RWPE1 (cell line): ENCODE measurements at regions not wholly inside any gene's neighbourhood (a gene's known extent, or its start where the extent isn't known, plus 50 kb on each side); places are given as distances from the start of the nearest gene placed in this dataset.

Experiments used
- CTCF ChIA-PET: fragments of 350-600 bp; sonication (Branson Sonifier 250); formaldehyde crosslinking; extraction: SDS; loops from one replicate; lab custom pipeline; 2021; lab: Yijun Ruan, JAX
- POLR2A ChIA-PET: fragments of 400-600 bp; formaldehyde crosslinking; extraction: SDS; loops from one replicate; lab custom pipeline; 2020; ENCODE audit warnings: antibody characterized with exemption; ENCODE audit not compliant: low non-redundant PET; lab: Yijun Ruan, JAX
- DNase-seq: peaks from one replicate; pipeline ENCODE4 v3.0.0; 2012; ENCODE audit warnings: low spot score
- H3K27ac ChIP-seq: fragments of 450-650 bp; 2 replicates; pipeline ENCODE4 v1.5.1; 2017
- TF ChIP-seq, protein P1 (sequence below): fragments of 450-650 bp; conservative IDR thresholded peaks from 2 replicates; pipeline ENCODE4 v1.5.1; 2017; ENCODE audit warnings: low read depth, mild to moderate bottlenecking

- no peak overlapping the region for H3K27ac ChIP-seq
- no peak for DNase-seq
- ChIA-PET POLR2A (no interaction called here), CTCF (no interaction called here)
- TF ChIP-seq, protein P1, sequence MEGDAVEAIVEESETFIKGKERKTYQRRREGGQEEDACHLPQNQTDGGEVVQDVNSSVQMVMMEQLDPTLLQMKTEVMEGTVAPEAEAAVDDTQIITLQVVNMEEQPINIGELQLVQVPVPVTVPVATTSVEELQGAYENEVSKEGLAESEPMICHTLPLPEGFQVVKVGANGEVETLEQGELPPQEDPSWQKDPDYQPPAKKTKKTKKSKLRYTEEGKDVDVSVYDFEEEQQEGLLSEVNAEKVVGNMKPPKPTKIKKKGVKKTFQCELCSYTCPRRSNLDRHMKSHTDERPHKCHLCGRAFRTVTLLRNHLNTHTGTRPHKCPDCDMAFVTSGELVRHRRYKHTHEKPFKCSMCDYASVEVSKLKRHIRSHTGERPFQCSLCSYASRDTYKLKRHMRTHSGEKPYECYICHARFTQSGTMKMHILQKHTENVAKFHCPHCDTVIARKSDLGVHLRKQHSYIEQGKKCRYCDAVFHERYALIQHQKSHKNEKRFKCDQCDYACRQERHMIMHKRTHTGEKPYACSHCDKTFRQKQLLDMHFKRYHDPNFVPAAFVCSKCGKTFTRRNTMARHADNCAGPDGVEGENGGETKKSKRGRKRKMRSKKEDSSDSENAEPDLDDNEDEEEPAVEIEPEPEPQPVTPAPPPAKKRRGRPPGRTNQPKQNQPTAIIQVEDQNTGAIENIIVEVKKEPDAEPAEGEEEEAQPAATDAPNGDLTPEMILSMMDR, result no peak
Observed at GRCh38 chr5:13472842-13473241, 471.6 kb downstream of the DNAH5 start.

GRCh38 chr5:13470975-13471374, 473.5 kb downstream of the DNAH5 start:
- ChIA-PET POLR2A (no interaction called here), CTCF (interaction anchor here (0.6 kb wide), 1 partner anchor 188 kb away, joined by 3 read pairs; no protein-coding TSS in a partner anchor)

GRCh38 chr5:13470263-13470662, 474.2 kb downstream of the DNAH5 start:
- ChIA-PET CTCF (no interaction called here), POLR2A (no interaction called here)
- TF ChIP-seq, protein P1, result no peak
- no peak overlapping the region for H3K27ac ChIP-seq
- no peak for DNase-seq

More at GRCh38 chr5:13470975-13471374, 473.5 kb downstream of the DNAH5 start:
- no peak for DNase-seq
- TF ChIP-seq, protein P1, result no peak
- H3K27ac ChIP-seq, result no peak overlapping the region

DNA sequence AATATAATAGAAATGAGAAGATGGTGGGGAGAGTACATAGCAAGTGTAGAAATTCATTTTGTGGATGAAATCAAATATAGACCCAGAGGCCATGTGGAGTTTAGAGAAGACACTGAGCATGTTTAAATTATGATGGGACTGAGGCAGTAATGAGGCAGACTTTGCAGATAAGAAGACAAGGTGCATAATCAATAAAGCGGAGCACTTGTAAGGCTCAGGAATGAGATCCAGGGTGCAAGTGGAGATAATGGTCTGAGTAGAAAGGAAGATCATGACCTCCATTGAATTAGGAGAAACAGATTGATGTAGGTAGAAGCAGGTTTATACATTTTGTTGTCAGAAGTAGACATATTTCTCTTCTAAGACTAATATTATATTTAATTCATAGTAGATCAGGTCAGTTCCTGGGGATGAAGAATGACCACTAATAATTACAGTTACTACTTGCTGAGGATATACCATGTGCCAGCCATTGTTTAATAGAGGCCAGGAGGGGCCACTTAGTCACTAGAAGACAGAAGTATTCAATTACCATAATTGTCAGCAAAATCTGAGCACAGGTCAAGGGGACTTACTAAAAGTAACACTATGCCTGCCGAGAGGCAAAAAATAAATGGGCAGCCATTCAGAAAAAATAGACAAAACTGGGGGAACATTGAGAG, 479.8 kb downstream of the DNAH5 start:
- CTCF ChIA-PET, result no interaction called here
- DNase-seq, result no peak
- TF ChIP-seq, protein P1, result no peak
- H3K27ac ChIP-seq, result no peak overlapping the region
- POLR2A ChIA-PET, result no interaction called here

GRCh38 chr5:13460587-13460986, 483.9 kb downstream of the DNAH5 start:
- CTCF ChIA-PET, result no interaction called here
- TF ChIP-seq, protein P1, result no peak
- H3K27ac ChIP-seq, result no peak overlapping the region
- POLR2A ChIA-PET, result no interaction called here
- no peak for DNase-seq

DNA sequence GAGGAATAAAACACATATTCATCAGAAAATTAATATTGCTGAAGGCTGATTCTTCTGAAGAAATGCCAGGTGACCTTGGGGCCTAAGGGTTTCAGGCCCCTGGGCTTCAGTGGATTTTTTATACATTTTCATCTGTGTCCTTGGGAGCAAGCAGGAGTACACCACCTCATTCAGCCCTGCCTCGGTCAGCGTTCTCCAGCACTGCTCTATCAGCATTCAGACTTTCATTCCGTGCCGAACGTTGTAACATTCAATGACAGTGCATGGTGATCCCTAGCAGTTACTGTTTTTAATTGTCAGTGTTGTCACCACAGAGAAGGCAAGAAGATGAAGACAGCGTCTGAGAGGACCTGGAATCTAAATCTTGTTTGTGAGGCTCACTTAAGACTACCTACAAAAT, 490.4 kb downstream of the DNAH5 start:
- ChIA-PET CTCF (no interaction called here), POLR2A (no interaction called here)
- H3K27ac ChIP-seq, result no peak overlapping the region
- DNase-seq, result no peak
- TF ChIP-seq, protein P1, result no peak
